ENCODE measurements at regions not wholly inside any gene's neighbourhood (a gene's known extent, or its start where the extent isn't known, plus 50 kb on each side); places are given as distances from the start of the nearest gene placed in this dataset.
A peak's percentile ranks its signal among the peaks of the same experiment; 100 is the strongest.
"Not testable (repeated sequence)": the region's sequence is repeated elsewhere in the genome, so short reads cannot be mapped to it uniquely, and the experiment has no call there.

- not testable (repeated sequence) for DNase-seq (ENCODE audit: low spot score)
Measured at GRCh38 chr9:64813072-64813471, 471.9 kb downstream of the FOXD4L5 start.

DNA sequence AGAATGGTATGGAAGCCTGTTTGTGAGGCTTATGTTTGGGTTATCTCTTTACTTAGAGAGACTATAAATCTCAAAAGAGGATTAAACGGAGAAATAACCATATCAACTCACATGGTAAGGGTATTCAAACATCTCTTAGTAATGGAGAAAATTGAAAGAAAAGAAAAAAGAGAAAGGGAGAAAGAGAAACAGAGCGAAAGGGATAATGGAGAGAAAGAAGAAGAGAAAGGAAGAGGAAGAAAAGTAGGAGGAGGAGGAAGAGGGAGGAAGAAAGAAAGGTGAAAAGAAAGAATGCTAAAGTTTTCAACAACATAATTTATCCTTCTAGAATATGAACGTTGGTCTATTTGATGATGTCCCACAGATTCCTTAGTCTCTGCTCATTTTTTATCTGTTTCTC is 506.3 kb downstream of the FOXD4L5 start:
- DNase-seq (ENCODE audit: low spot score), result not testable (repeated sequence)

DNA sequence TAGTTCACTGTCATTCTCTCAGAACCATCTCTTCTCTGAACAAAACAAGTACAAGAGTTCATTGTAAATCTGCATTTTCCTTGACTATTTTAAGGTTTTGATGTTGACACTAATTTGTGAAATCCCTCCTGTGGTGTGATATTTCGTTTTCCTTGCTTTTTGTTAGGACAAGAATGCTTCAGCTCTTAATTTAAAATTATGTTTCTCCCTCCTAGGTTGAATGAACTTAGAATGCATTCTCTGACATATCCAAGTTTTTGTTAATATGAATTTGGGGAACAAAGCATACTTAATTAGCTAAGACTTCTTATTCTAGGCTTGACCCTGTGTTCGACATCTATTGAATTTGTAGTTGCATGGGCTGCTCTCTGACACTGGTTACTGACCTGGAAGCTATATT is 508.7 kb downstream of the FOXD4L5 start:
- DNase-seq (ENCODE audit: low spot score), result not testable (repeated sequence)

DNA sequence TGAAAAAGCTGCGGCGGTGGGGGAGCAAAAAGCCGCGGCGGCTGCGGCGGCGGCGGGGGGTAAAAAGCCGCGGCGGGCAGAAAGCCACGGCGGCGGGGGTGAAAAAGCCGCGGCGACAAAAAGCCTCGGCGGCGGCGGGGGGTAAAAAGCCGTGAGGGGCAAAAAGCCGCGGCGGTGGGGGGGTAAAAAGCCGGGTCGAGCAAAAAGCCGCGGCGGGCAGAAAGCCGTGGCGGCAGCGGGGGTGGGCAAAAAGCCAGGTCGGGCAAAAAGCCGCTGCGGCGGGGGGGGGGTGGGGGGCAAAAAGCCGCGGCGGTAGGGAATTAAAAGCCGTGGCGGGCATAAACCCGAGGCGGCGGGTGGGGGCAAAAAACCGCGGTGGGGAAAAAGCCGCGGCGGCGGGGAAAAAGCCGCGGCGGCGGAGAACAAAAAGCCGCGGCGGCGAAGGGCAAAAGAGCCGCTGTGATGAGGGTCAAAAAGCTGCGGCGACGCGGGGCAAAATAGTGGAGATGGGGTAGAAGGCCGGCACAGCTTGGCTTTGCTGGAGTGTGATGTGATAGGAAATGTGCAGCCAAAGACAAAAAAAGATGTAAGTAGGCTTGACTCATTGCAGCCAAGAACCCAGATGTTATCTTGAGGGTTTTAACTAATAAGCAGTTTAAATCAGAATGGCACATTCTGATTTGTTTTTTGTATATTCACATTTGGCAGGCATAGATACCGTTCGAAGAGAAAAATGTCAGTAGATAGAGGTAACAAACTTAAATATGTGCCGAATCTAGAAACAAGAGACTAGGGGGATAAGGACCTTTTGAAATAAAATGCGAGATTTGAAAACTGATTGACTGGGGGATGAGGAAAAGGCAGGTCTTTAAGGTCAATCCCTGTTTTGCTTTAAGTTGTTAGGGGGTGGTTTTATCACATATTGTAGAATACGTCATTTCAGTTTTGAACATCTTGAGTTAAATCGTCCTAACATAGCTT is 509.9 kb downstream of the FOXD4L5 start:
- not testable (repeated sequence) for DNase-seq (ENCODE audit: low spot score)

GRCh38 chr9:64774004-64774812 is 510.8 kb downstream of the FOXD4L5 start:
- not testable (repeated sequence) for DNase-seq (ENCODE audit: low spot score)

DNA sequence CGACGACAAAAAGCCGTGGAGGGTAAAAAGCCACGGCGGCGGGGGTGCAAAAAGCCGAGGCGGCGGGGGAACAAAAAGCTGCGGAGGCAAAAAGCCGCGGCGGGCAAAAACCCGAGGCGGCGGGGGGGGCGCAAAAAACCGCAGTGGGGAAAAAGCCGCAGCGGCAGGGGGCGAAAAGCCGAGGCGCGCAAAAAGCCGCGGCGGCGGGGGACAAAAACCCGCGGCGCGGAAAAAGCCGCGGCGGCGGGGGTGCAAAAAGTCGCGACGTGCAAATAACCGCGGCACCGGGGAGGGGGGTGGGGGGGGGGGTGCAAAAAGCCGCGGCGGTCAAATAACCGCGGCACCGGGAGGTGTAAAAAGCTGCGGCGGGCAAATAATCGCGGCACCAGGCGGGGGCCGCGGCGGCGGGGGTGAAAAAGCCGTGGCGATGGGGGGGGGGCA is 511.5 kb downstream of the FOXD4L5 start:
- DNase-seq (ENCODE audit: low spot score), result peak; percentile 0

- DNase-seq (ENCODE audit: low spot score), result not testable (repeated sequence)
Measured at GRCh38 chr9:64772751-64773331, 512.2 kb downstream of the FOXD4L5 start.

- DNase-seq (ENCODE audit: low spot score), result not testable (repeated sequence)
Measured at GRCh38 chr9:64772123-64772736, 512.8 kb downstream of the FOXD4L5 start.
